ENCODE measurements at regions not wholly inside any gene's neighbourhood (a gene's known extent, or its start where the extent isn't known, plus 50 kb on each side); places are given as distances from the start of the nearest gene placed in this dataset.

GRCh38 chr3:177929310-177929709 lies 606.9 kb upstream of the KCNMB2 start:
- TF ChIP-seq CTCF (IDR thresholded peaks at IDR 0.05) (no peak), POLR2A (IDR thresholded peaks at IDR 0.05) (no peak)
- no peaks in the 10 kb centered on the region for H3K36me3 ChIP-seq
- H3K27ac ChIP-seq = peak overlapping the region in 1 of 3 donors; percentile 15
- H3K4me3 ChIP-seq (replicated peaks in 1 of 3) = no peak overlapping the region
- intact Hi-C loops (cut with DNase I) = no loop called here
- no peaks in the 10 kb centered on the region for H3K9me3 ChIP-seq
- H3K4me1 ChIP-seq = peaks cover 39 to 58% of the 10 kb centered on the region in 2 donors
- H3K27me3 ChIP-seq = no peaks in the 10 kb centered on the region
- DNase-seq = no peak
- whole genome bisulfite sequencing, 2 donors = 91 to 96% methylated on average over 2 of the region's 2 CpGs

- peaks cover 40 to 70% of the 10 kb centered on the region in 2 donors for H3K4me1 ChIP-seq
- H3K4me3 ChIP-seq (replicated peaks in 1 of 3) = no peak overlapping the region
- H3K27me3 ChIP-seq = no peaks in the 10 kb centered on the region
- intact Hi-C loops (cut with DNase I) = no loop called here
- WGBS, 2 donors = 42 to 64% methylated on average over 2 of the region's 2 CpGs
- no peaks in the 10 kb centered on the region for H3K9me3 ChIP-seq
- peak overlapping the region in 1 of 3 donors; percentile 30 for H3K27ac ChIP-seq
- DNase-seq = no peak
- TF ChIP-seq CTCF (IDR thresholded peaks at IDR 0.05) = no peak
- no peak for TF ChIP-seq POLR2A (IDR thresholded peaks at IDR 0.05)
- no peaks in the 10 kb centered on the region for H3K36me3 ChIP-seq
Observed at GRCh38 chr3:177930771-177931170, 605.5 kb upstream of the KCNMB2 start.

GRCh38 chr3:177931346-177931745 lies 604.9 kb upstream of the KCNMB2 start:
- no peak for TF ChIP-seq CTCF (IDR thresholded peaks at IDR 0.05)
- no peak for TF ChIP-seq POLR2A (IDR thresholded peaks at IDR 0.05)
- 52 to 58% methylated on average over 2 of the region's 2 CpGs for WGBS, 2 donors
- Histone ChIP-seq H3K4me1 (peaks cover 40 to 70% of the 10 kb centered on the region in 2 donors), H3K27ac (peak overlapping the region in 2 of 3 donors; percentile 25 to 30), H3K36me3 (no peaks in the 10 kb centered on the region), H3K4me3 (replicated peaks in 1 of 3) (no peak overlapping the region), H3K27me3 (no peaks in the 10 kb centered on the region), H3K9me3 (no peaks in the 10 kb centered on the region)
- DNase-seq = no peak
- intact Hi-C loops (cut with DNase I) = no loop called here

- intact Hi-C loops (cut with DNase I) = no loop called here
- peaks cover 40 to 70% of the 10 kb centered on the region in 2 donors for H3K4me1 ChIP-seq
Observed at GRCh38 chr3:177932346-177932745, 603.9 kb upstream of the KCNMB2 start.

More at GRCh38 chr3:177932346-177932745, 603.9 kb upstream of the KCNMB2 start:
- no peak for DNase-seq
- H3K36me3 ChIP-seq = no peaks in the 10 kb centered on the region
- H3K4me3 ChIP-seq (replicated peaks in 1 of 3) = no peak overlapping the region
- H3K27ac ChIP-seq = peak overlapping the region; percentile 11 to 35 (median 25)
- no peaks in the 10 kb centered on the region for H3K27me3 ChIP-seq
- H3K9me3 ChIP-seq = no peaks in the 10 kb centered on the region
- 89 to 100% methylated on average over 1 of the region's 1 CpG for WGBS, 2 donors
- no peak for TF ChIP-seq CTCF (IDR thresholded peaks at IDR 0.05)
- TF ChIP-seq POLR2A (IDR thresholded peaks at IDR 0.05) = no peak

All from thyroid gland (tissue), 4 donors.